OCI-LY7 (cell line): ENCODE measurements at regions not wholly inside any gene's neighbourhood (a gene's known extent, or its start where the extent isn't known, plus 50 kb on each side); places are given as distances from the start of the nearest gene placed in this dataset.

ENCODE experiments used
- BruUV-seq: library from RNA; stranded (reverse); fragments of 400-500 nt; replicated peaks from 2 replicates; lab custom pipeline; 2021; lab: Mats Ljungman, UMichigan
- CTCF ChIA-PET: fragments of 300-600 bp; sonication (Branson Sonifier 250); formaldehyde crosslinking; loops from one replicate; lab custom pipeline; 2022; ENCODE audit warnings: antibody characterized with exemption; ENCODE audit not compliant: unreplicated experiment; lab: Charles Lee
- POLR2A ChIA-PET: fragments of 300-600 bp; sonication (Branson Sonifier 250); formaldehyde crosslinking; loops from one replicate; lab custom pipeline; 2022; ENCODE audit warnings: antibody characterized with exemption; lab: Charles Lee
- DNase-seq: peaks from one replicate; pipeline ENCODE4 v3.0.0-alpha.2; 2015; ENCODE audit warnings: low spot score
- H2AFZ ChIP-seq: fragments of 200-600 bp; sonication (generic), shearing (Covaris generic); 2 replicates; pipeline ENCODE4 v1.6.1; 2014; ENCODE audit warnings: mild to moderate bottlenecking, antibody characterized with exemption, low read length, moderate library complexity
- H3K27ac ChIP-seq: fragments of 200-600 bp; sonication (generic); 2 replicates; pipeline ENCODE4 v1.5.1; 2014; ENCODE audit warnings: mixed run types, low read depth, mild to moderate bottlenecking, moderate library complexity, low read length, inconsistent platforms; ENCODE audit not compliant: poor library complexity, severe bottlenecking
- H3K36me3 ChIP-seq: fragments of 200-600 bp; sonication (generic); 2 replicates; pipeline ENCODE4 v1.6.1; 2014; ENCODE audit warnings: mild to moderate bottlenecking, antibody characterized with exemption, low read length, moderate library complexity, mixed read lengths; ENCODE audit not compliant: insufficient read depth
- H3K4me1 ChIP-seq: fragments of 200-600 bp; sonication (generic); 2 replicates; pipeline ENCODE4 v1.5.1; 2014; ENCODE audit warnings: mild to moderate bottlenecking, low read length; ENCODE audit not compliant: insufficient read depth, poor library complexity, severe bottlenecking
- H3K4me2 ChIP-seq: fragments of 200-600 bp; sonication (generic); 2 replicates; pipeline ENCODE4 v1.6.1; 2014; ENCODE audit warnings: mild to moderate bottlenecking, low read length
- H3K4me3 ChIP-seq: fragments of 200-600 bp; sonication (generic); 2 replicates; pipeline ENCODE4 v1.5.1; 2014; ENCODE audit warnings: mild to moderate bottlenecking, low read depth, low read length; ENCODE audit not compliant: poor library complexity, severe bottlenecking
- H3K79me2 ChIP-seq: fragments of 200-600 bp; sonication (generic); 2 replicates; pipeline ENCODE4 v1.6.1; 2016; ENCODE audit warnings: low read depth, mild to moderate bottlenecking, low read length, moderate library complexity, mixed read lengths; ENCODE audit not compliant: insufficient read depth
- H3K9me2 ChIP-seq: fragments of 200-600 bp; sonication (generic); 2 replicates; pipeline ENCODE4 v1.6.1; 2016; ENCODE audit warnings: mild to moderate bottlenecking, low read length, mixed read lengths; ENCODE audit not compliant: insufficient read depth
- H3K9me3 ChIP-seq: fragments of 200-600 bp; sonication (generic); 2 replicates; pipeline ENCODE4 v1.6.1; 2014; ENCODE audit warnings: mild to moderate bottlenecking, mixed run types, low read length, mixed read lengths
- H4K20me1 ChIP-seq: fragments of 200-600 bp; sonication (generic); 2 replicates; pipeline ENCODE4 v1.6.1; 2014; ENCODE audit warnings: mild to moderate bottlenecking, antibody characterized with exemption, low read length, moderate library complexity, mixed read lengths; ENCODE audit not compliant: insufficient read depth
- EZH2phosphoT487 ChIP-seq: fragments of 200-600 bp; sonication (generic); IDR thresholded peaks from 2 replicates; pipeline ENCODE4 v1.6.1; 2018; ENCODE audit warnings: low read depth, borderline replicate concordance, mild to moderate bottlenecking, mixed run types, antibody characterized with exemption, low read length, moderate library complexity, mixed read lengths
- intact Hi-C: fragments of 100-400 bp; cut with micrococcal nuclease; formaldehyde crosslinking; loops from one replicate; pipeline ENCODE4 v1.10.0; 2022; ENCODE audit not compliant: unreplicated experiment
- TF ChIP-seq, protein P1 (sequence below): fragments of 200-600 bp; sonication (generic); conservative IDR thresholded peaks from 2 replicates; pipeline ENCODE4 v1.5.1; 2014; ENCODE audit warnings: mild to moderate bottlenecking, antibody characterized with exemption, low read length, moderate library complexity, mixed read lengths

DNA sequence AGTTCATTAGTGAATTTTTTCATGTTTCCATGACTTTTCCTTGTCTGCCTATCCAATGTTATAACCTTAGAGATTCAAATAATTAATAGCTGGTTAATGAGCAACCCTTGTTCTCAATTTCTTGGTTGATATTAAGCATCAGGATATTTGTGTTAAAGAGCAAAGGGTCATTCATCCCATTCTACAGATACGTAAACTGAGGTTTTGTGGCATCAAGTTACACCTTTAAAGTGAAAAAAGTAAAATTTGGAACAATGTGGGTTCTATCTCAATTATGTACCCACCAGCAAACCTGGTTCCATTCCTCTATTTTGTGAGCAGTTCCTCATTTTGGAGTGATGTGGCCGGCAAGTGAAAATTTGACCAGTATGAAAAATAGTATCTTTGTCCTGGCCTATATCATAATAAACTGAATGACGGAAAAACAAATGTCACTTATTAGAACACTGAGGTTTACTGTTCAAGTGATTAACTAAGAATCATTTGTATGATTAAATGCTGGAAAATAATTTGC is 220.5 kb upstream of the ATP5MC3 start:
- no peaks in the 10 kb centered on the region for H3K36me3 ChIP-seq
- no peak overlapping the region for H3K4me2 ChIP-seq
- ChIA-PET CTCF (no interaction called here), POLR2A (no interaction called here)
- no peaks in the 10 kb centered on the region for H4K20me1 ChIP-seq
- no peak overlapping the region for H3K27ac ChIP-seq
- intact Hi-C loops: no loop called here
- DNase-seq: no peak
- H3K4me1 ChIP-seq: no peaks in the 10 kb centered on the region
- no peak for TF ChIP-seq EZH2phosphoT487
- TF ChIP-seq, protein P1, sequence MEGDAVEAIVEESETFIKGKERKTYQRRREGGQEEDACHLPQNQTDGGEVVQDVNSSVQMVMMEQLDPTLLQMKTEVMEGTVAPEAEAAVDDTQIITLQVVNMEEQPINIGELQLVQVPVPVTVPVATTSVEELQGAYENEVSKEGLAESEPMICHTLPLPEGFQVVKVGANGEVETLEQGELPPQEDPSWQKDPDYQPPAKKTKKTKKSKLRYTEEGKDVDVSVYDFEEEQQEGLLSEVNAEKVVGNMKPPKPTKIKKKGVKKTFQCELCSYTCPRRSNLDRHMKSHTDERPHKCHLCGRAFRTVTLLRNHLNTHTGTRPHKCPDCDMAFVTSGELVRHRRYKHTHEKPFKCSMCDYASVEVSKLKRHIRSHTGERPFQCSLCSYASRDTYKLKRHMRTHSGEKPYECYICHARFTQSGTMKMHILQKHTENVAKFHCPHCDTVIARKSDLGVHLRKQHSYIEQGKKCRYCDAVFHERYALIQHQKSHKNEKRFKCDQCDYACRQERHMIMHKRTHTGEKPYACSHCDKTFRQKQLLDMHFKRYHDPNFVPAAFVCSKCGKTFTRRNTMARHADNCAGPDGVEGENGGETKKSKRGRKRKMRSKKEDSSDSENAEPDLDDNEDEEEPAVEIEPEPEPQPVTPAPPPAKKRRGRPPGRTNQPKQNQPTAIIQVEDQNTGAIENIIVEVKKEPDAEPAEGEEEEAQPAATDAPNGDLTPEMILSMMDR: no peak
- H2AFZ ChIP-seq: no peak overlapping the region
- H3K79me2 ChIP-seq: no peaks in the 10 kb centered on the region
- no peaks in the 10 kb centered on the region for H3K9me2 ChIP-seq
- H3K9me3 ChIP-seq: no peaks in the 10 kb centered on the region
- H3K4me3 ChIP-seq: no peak overlapping the region
- BruUV-seq: no TSS peak

DNA sequence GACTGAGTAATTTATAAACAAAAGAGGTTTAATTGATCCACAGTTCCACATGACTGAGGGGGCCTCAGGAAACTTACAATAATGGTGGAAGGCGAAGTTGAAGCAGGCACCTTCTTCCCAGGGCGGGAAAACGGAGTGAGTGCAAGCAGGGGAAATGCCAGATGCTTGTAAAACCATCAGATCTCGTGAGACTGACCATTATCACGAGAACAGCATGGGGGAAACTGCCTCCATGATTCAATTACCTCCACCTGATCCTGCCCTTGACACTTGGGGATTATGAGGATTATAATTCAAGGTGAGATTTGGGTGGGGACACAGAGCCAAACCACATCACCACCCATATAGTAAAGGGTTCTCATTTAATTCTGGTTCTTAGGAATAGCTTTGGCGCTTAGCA is 219.5 kb upstream of the ATP5MC3 start:
- TF ChIP-seq, protein P1: no peak
- TF ChIP-seq EZH2phosphoT487: no peak
- POLR2A ChIA-PET: no interaction called here
- CTCF ChIA-PET: no interaction called here

DNA sequence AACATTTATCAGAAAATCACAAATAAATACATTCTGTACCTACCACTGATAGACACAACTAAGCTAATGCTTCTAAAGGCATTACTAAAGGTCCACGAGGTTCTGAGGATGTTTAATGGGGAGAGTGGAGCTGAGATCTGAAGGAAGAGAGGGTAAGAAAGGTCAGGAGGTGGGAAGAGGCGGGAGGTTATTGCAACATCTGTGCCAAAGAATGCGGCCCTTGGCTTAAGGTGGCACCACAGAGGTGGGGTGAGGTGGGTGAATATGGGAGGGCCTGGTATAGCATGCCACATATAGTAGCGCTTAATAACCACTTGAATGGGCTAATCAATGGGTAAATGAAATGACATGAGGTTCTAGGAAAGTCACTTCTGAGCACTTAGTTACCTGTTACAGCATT is 217.8 kb upstream of the ATP5MC3 start:
- H3K9me3 ChIP-seq: no peaks in the 10 kb centered on the region
- no peak overlapping the region for H3K4me3 ChIP-seq
- H2AFZ ChIP-seq: no peak overlapping the region
- H3K27ac ChIP-seq: no peak overlapping the region
- no peak overlapping the region for H3K4me2 ChIP-seq
- DNase-seq: no peak
- no TSS peak for BruUV-seq
- POLR2A ChIA-PET: no interaction called here
- H4K20me1 ChIP-seq: no peaks in the 10 kb centered on the region
- H3K36me3 ChIP-seq: no peaks in the 10 kb centered on the region
- no peaks in the 10 kb centered on the region for H3K79me2 ChIP-seq
- TF ChIP-seq, protein P1: no peak
- TF ChIP-seq EZH2phosphoT487: no peak
- no peaks in the 10 kb centered on the region for H3K9me2 ChIP-seq
- intact Hi-C loops: no loop called here
- H3K4me1 ChIP-seq: no peaks in the 10 kb centered on the region
- CTCF ChIA-PET: no interaction called here

More for the DNA sequence above, 219.5 kb upstream of the ATP5MC3 start:
- Histone ChIP-seq H3K9me2 (no peaks in the 10 kb centered on the region), H3K36me3 (no peaks in the 10 kb centered on the region), H3K79me2 (no peaks in the 10 kb centered on the region), H3K9me3 (no peaks in the 10 kb centered on the region), H3K4me2 (no peak overlapping the region), H3K4me3 (no peak overlapping the region), H3K27ac (no peak overlapping the region), H3K4me1 (no peaks in the 10 kb centered on the region), H2AFZ (no peak overlapping the region), H4K20me1 (no peaks in the 10 kb centered on the region)
- BruUV-seq: no TSS peak
- intact Hi-C loops: no loop called here
- DNase-seq: no peak
